ENCODE measurements at regions not wholly inside any gene's neighbourhood (a gene's known extent, or its start where the extent isn't known, plus 50 kb on each side); places are given as distances from the start of the nearest gene placed in this dataset.

DNA sequence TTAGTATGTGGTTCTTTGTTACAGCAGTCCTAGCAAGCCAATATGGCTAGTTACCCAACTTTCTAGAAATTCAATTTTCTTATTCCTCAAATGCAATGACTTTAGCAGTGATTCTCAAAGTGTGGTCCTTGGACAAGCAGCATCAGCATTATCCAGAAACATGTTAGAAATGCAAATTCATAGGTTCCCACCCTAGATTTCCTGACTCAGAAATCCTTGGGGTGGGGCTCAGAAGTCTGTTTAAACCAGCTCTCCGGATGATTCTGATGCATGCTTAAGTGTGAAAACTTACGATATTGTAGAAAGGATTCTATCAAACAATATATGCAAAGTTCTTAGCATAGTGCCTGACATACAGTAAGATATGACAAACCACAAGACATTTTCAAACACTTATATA lies 757.1 kb downstream of the DHX35 start:
- H3K4me1 ChIP-seq (ENCODE audit: insufficient read depth, low read length, poor library complexity, severe bottlenecking): no peaks in the 10 kb centered on the region
- no peaks in the 10 kb centered on the region for H3K36me3 ChIP-seq (ENCODE audit: insufficient read depth, low read length)
- TF ChIP-seq, protein P1, sequence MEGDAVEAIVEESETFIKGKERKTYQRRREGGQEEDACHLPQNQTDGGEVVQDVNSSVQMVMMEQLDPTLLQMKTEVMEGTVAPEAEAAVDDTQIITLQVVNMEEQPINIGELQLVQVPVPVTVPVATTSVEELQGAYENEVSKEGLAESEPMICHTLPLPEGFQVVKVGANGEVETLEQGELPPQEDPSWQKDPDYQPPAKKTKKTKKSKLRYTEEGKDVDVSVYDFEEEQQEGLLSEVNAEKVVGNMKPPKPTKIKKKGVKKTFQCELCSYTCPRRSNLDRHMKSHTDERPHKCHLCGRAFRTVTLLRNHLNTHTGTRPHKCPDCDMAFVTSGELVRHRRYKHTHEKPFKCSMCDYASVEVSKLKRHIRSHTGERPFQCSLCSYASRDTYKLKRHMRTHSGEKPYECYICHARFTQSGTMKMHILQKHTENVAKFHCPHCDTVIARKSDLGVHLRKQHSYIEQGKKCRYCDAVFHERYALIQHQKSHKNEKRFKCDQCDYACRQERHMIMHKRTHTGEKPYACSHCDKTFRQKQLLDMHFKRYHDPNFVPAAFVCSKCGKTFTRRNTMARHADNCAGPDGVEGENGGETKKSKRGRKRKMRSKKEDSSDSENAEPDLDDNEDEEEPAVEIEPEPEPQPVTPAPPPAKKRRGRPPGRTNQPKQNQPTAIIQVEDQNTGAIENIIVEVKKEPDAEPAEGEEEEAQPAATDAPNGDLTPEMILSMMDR (conservative IDR thresholded peaks at IDR 0.05; ENCODE audit: low read length): no peak
- TF ChIP-seq EZH2phosphoT487 (IDR thresholded peaks at IDR 0.05; ENCODE audit: borderline replicate concordance): no peak
- H3K79me2 ChIP-seq (ENCODE audit: insufficient read depth, low read length): no peaks in the 10 kb centered on the region
- H4K20me1 ChIP-seq (ENCODE audit: insufficient read depth, low read length, poor library complexity, severe bottlenecking): no peaks in the 10 kb centered on the region
- no peaks in the 10 kb centered on the region for H3K27me3 ChIP-seq (ENCODE audit: insufficient read depth, low read length, poor library complexity, severe bottlenecking)
- no peak overlapping the region for H2AFZ ChIP-seq (ENCODE audit: low read length)
- H3K9me2 ChIP-seq (replicated peaks; ENCODE audit: low read depth, low read length): no peaks in the 10 kb centered on the region
- H3F3A ChIP-seq (ENCODE audit: low read depth): no peaks in the 10 kb centered on the region
- no peaks in the 10 kb centered on the region for H3K9me3 ChIP-seq (ENCODE audit: insufficient read depth, low read depth, low read length)
- no peak overlapping the region for H3K4me3 ChIP-seq (ENCODE audit: low read length, poor library complexity, severe bottlenecking)
- H3K4me2 ChIP-seq (ENCODE audit: low read depth, low read length, poor library complexity, severe bottlenecking): no peak overlapping the region
- no peak overlapping the region for H3K9ac ChIP-seq (ENCODE audit: low read depth, low read length, poor library complexity, severe bottlenecking)

DNA sequence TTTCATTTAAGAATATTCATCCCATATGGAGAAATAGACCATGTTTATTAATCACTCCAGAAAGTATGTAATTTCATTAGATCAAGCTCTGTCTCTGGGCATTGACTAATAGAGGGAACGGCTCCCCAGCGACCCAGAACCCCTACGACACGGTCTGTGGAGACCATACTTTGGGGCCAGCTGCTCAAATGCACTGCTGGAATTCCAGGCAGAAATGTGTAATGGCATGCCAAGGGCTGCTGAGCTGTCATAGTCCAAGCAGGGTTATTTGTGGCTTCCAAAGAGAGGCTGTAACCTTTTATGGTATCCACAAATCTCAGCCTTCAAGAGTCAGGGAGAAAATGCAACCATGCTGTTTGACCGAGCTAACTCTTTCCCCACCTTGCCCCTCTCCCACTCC lies 755.8 kb downstream of the DHX35 start:
- Histone ChIP-seq H3K4me3 (ENCODE audit: low read length, poor library complexity, severe bottlenecking) (no peak overlapping the region), H3K9ac (ENCODE audit: low read depth, low read length, poor library complexity, severe bottlenecking) (no peak overlapping the region), H3K27me3 (ENCODE audit: insufficient read depth, low read length, poor library complexity, severe bottlenecking) (no peaks in the 10 kb centered on the region), H3K9me3 (ENCODE audit: insufficient read depth, low read depth, low read length) (no peaks in the 10 kb centered on the region), H3K4me2 (ENCODE audit: low read depth, low read length, poor library complexity, severe bottlenecking) (no peak overlapping the region), H3K36me3 (ENCODE audit: insufficient read depth, low read length) (no peaks in the 10 kb centered on the region), H2AFZ (ENCODE audit: low read length) (no peak overlapping the region), H3F3A (ENCODE audit: low read depth) (no peaks in the 10 kb centered on the region), H4K20me1 (ENCODE audit: insufficient read depth, low read length, poor library complexity, severe bottlenecking) (no peaks in the 10 kb centered on the region), H3K4me1 (ENCODE audit: insufficient read depth, low read length, poor library complexity, severe bottlenecking) (no peaks in the 10 kb centered on the region), H3K79me2 (ENCODE audit: insufficient read depth, low read length) (no peaks in the 10 kb centered on the region), H3K9me2 (replicated peaks; ENCODE audit: low read depth, low read length) (no peaks in the 10 kb centered on the region)
- TF ChIP-seq EZH2phosphoT487 (IDR thresholded peaks at IDR 0.05; ENCODE audit: borderline replicate concordance): no peak
- TF ChIP-seq, protein P1 (conservative IDR thresholded peaks at IDR 0.05; ENCODE audit: low read length): no peak

DNA sequence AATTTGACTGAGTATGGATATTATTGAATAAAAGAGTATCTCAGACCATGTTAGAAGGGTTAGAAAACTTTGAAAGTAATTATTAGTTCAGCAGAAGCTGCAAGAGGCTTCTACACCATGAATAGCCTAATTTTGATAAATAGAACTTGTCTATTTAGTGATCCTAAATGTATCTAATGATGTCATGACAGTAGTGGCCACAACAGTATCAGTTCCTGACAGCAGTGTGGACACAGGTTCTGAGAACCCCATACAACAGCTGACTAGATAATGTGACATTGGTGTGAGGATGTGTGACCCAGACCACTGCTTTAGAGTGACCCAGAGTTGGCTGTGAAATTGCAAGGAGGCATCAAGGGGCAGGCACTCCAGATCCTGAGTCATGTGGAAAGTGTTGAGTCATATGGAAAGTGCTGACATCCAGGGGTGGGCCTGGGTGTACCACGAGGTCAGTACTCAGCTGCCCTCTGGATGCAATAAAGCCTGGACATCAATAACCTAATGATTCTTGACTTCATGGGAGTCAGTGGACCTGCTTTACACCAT lies 754.7 kb downstream of the DHX35 start:
- no peak overlapping the region for H3K4me3 ChIP-seq (ENCODE audit: low read length, poor library complexity, severe bottlenecking)
- H3F3A ChIP-seq (ENCODE audit: low read depth): no peaks in the 10 kb centered on the region
- H3K36me3 ChIP-seq (ENCODE audit: insufficient read depth, low read length): no peaks in the 10 kb centered on the region
- no peaks in the 10 kb centered on the region for H3K79me2 ChIP-seq (ENCODE audit: insufficient read depth, low read length)
- no peaks in the 10 kb centered on the region for H3K9me3 ChIP-seq (ENCODE audit: insufficient read depth, low read depth, low read length)
- TF ChIP-seq, protein P1 (conservative IDR thresholded peaks at IDR 0.05; ENCODE audit: low read length): no peak
- no peak for TF ChIP-seq EZH2phosphoT487 (IDR thresholded peaks at IDR 0.05; ENCODE audit: borderline replicate concordance)
- H3K4me2 ChIP-seq (ENCODE audit: low read depth, low read length, poor library complexity, severe bottlenecking): no peak overlapping the region
- no peaks in the 10 kb centered on the region for H3K27me3 ChIP-seq (ENCODE audit: insufficient read depth, low read length, poor library complexity, severe bottlenecking)
- H4K20me1 ChIP-seq (ENCODE audit: insufficient read depth, low read length, poor library complexity, severe bottlenecking): no peaks in the 10 kb centered on the region
- no peak overlapping the region for H3K9ac ChIP-seq (ENCODE audit: low read depth, low read length, poor library complexity, severe bottlenecking)
- no peaks in the 10 kb centered on the region for H3K9me2 ChIP-seq (replicated peaks; ENCODE audit: low read depth, low read length)
- H3K4me1 ChIP-seq (ENCODE audit: insufficient read depth, low read length, poor library complexity, severe bottlenecking): no peaks in the 10 kb centered on the region
- no peak overlapping the region for H2AFZ ChIP-seq (ENCODE audit: low read length)
